Activated CD4-positive, alpha-beta memory T cell treated with anti-CD3 and anti-CD28 coated beads, Interleukin-2, amount 10 ng/mL, durations not matched to agents 7 days and 5 days (primary cell): ENCODE measurements at regions not wholly inside any gene's neighbourhood (a gene's known extent, or its start where the extent isn't known, plus 50 kb on each side); places are given as distances from the start of the nearest gene placed in this dataset.

ENCODE experiments used
- CTCF ChIA-PET: fragments of 350-600 bp; sonication (Branson Sonifier 250); formaldehyde crosslinking; loops from one replicate; lab custom pipeline; 2021; ENCODE audit warnings: antibody characterized with exemption, inconsistent platforms; lab: Charles Lee
- POLR2A ChIA-PET: fragments of 350-600 bp; sonication (Branson Sonifier 250); formaldehyde crosslinking; loops from one replicate; lab custom pipeline; 2021; ENCODE audit warnings: antibody characterized with exemption; lab: Charles Lee
- DNase-seq: peaks from one replicate; pipeline ENCODE4 v3.0.0-alpha.2; 2020
- H3K27ac Mint-ChIP-seq: one replicate; pipeline ENCODE4 v1.8.0; 2021; ENCODE audit warnings: mild to moderate bottlenecking, mixed read lengths
- H3K27me3 Mint-ChIP-seq: one replicate; pipeline ENCODE4 v1.8.0; 2021; ENCODE audit warnings: mixed read lengths
- H3K36me3 Mint-ChIP-seq: one replicate; pipeline ENCODE4 v1.8.0; 2021; ENCODE audit warnings: low read depth, mixed read lengths
- H3K4me1 Mint-ChIP-seq: one replicate; pipeline ENCODE4 v1.8.0; 2021; ENCODE audit warnings: mixed read lengths
- H3K4me3 Mint-ChIP-seq: one replicate; pipeline ENCODE4 v1.8.0; 2021; ENCODE audit warnings: mild to moderate bottlenecking, mixed read lengths
- H3K9me3 Mint-ChIP-seq: one replicate; pipeline ENCODE4 v1.8.0; 2021; ENCODE audit warnings: mixed read lengths

- H3K9me3 Mint-ChIP-seq = no peaks in the 10 kb centered on the region
- DNase-seq = no peak
- no peak overlapping the region for H3K27ac Mint-ChIP-seq
- ChIA-PET CTCF (no interaction called here), POLR2A (no interaction called here)
- peaks cover 7% of the 10 kb centered on the region for H3K27me3 Mint-ChIP-seq
- H3K36me3 Mint-ChIP-seq = no peaks in the 10 kb centered on the region
- H3K4me1 Mint-ChIP-seq = no peaks in the 10 kb centered on the region
- H3K4me3 Mint-ChIP-seq = no peak overlapping the region
Observed at GRCh38 chr11:71352226-71352625, 96.0 kb downstream of the DHCR7 start.

GRCh38 chr11:71349627-71350026 is 97.2 kb upstream of the SHANK2 start:
- H3K4me3 Mint-ChIP-seq = no peak overlapping the region
- H3K36me3 Mint-ChIP-seq = no peaks in the 10 kb centered on the region
- H3K9me3 Mint-ChIP-seq = no peaks in the 10 kb centered on the region
- peaks cover 7% of the 10 kb centered on the region for H3K27me3 Mint-ChIP-seq
- no peaks in the 10 kb centered on the region for H3K4me1 Mint-ChIP-seq
- ChIA-PET POLR2A (no interaction called here), CTCF (no interaction called here)
- no peak for DNase-seq
- H3K27ac Mint-ChIP-seq = no peak overlapping the region

GRCh38 chr11:71343828-71344400 is 91.5 kb upstream of the SHANK2 start:
- Mint-ChIP-seq H3K4me1 (no peaks in the 10 kb centered on the region), H3K4me3 (no peak overlapping the region), H3K36me3 (no peaks in the 10 kb centered on the region), H3K9me3 (no peaks in the 10 kb centered on the region), H3K27ac (no peak overlapping the region), H3K27me3 (peaks cover 6% of the 10 kb centered on the region)
- POLR2A ChIA-PET = no interaction called here
- CTCF ChIA-PET = no interaction called here
- DNase-seq = no peak

GRCh38 chr11:71342951-71343827 is 90.8 kb upstream of the SHANK2 start:
- peaks cover 1% of the 10 kb centered on the region for H3K27me3 Mint-ChIP-seq
- H3K27ac Mint-ChIP-seq = no peak overlapping the region
- no peaks in the 10 kb centered on the region for H3K9me3 Mint-ChIP-seq
- no peak for DNase-seq
- CTCF ChIA-PET = no interaction called here
- H3K4me1 Mint-ChIP-seq = no peaks in the 10 kb centered on the region
- POLR2A ChIA-PET = no interaction called here
- no peaks in the 10 kb centered on the region for H3K36me3 Mint-ChIP-seq
- H3K4me3 Mint-ChIP-seq = no peak overlapping the region

GRCh38 chr11:71342116-71342515 is 89.7 kb upstream of the SHANK2 start:
- H3K4me1 Mint-ChIP-seq = no peaks in the 10 kb centered on the region
- no peaks in the 10 kb centered on the region for H3K27me3 Mint-ChIP-seq
- no peak for DNase-seq
- H3K9me3 Mint-ChIP-seq = no peaks in the 10 kb centered on the region
- ChIA-PET POLR2A (no interaction called here), CTCF (no interaction called here)
- H3K36me3 Mint-ChIP-seq = no peaks in the 10 kb centered on the region
- H3K4me3 Mint-ChIP-seq = no peak overlapping the region
- no peak overlapping the region for H3K27ac Mint-ChIP-seq

- Mint-ChIP-seq H3K4me3 (no peak overlapping the region), H3K27me3 (no peaks in the 10 kb centered on the region), H3K36me3 (no peaks in the 10 kb centered on the region), H3K9me3 (no peaks in the 10 kb centered on the region), H3K4me1 (no peaks in the 10 kb centered on the region), H3K27ac (no peak overlapping the region)
- DNase-seq = no peak
- POLR2A ChIA-PET = no interaction called here
- CTCF ChIA-PET = no interaction called here
Observed at GRCh38 chr11:71341596-71341995, 89.2 kb upstream of the SHANK2 start.

- no peak for DNase-seq
- H3K4me3 Mint-ChIP-seq = no peak overlapping the region
- no peaks in the 10 kb centered on the region for H3K4me1 Mint-ChIP-seq
- H3K9me3 Mint-ChIP-seq = no peaks in the 10 kb centered on the region
- no peaks in the 10 kb centered on the region for H3K36me3 Mint-ChIP-seq
- ChIA-PET POLR2A (no interaction called here), CTCF (no interaction called here)
- no peak overlapping the region for H3K27ac Mint-ChIP-seq
- no peaks in the 10 kb centered on the region for H3K27me3 Mint-ChIP-seq
Observed at GRCh38 chr11:71341173-71341572, 88.8 kb upstream of the SHANK2 start.

- Mint-ChIP-seq H3K4me1 (no peaks in the 10 kb centered on the region), H3K9me3 (no peaks in the 10 kb centered on the region), H3K4me3 (no peak overlapping the region), H3K27ac (no peak overlapping the region), H3K36me3 (no peaks in the 10 kb centered on the region), H3K27me3 (no peaks in the 10 kb centered on the region)
- ChIA-PET POLR2A (no interaction called here), CTCF (no interaction called here)
- no peak for DNase-seq
Observed at GRCh38 chr11:71340086-71340606, 87.8 kb upstream of the SHANK2 start.

GRCh38 chr11:71339396-71339881 is 87.1 kb upstream of the SHANK2 start:
- Mint-ChIP-seq H3K36me3 (no peaks in the 10 kb centered on the region), H3K27me3 (no peaks in the 10 kb centered on the region), H3K4me3 (no peak overlapping the region), H3K4me1 (no peaks in the 10 kb centered on the region), H3K9me3 (no peaks in the 10 kb centered on the region), H3K27ac (no peak overlapping the region)
- DNase-seq = no peak
- POLR2A ChIA-PET = no interaction called here
- CTCF ChIA-PET = no interaction called here

- Mint-ChIP-seq H3K9me3 (peaks cover 1% of the 10 kb centered on the region), H3K4me3 (no peak overlapping the region), H3K4me1 (no peaks in the 10 kb centered on the region), H3K36me3 (no peaks in the 10 kb centered on the region), H3K27ac (no peak overlapping the region), H3K27me3 (no peaks in the 10 kb centered on the region)
- DNase-seq = no peak
- ChIA-PET POLR2A (no interaction called here), CTCF (no interaction called here)
Observed at GRCh38 chr11:71338801-71339395, 86.5 kb upstream of the SHANK2 start.

- Mint-ChIP-seq H3K27me3 (no peaks in the 10 kb centered on the region), H3K27ac (no peak overlapping the region), H3K4me1 (no peaks in the 10 kb centered on the region), H3K9me3 (peaks cover 11% of the 10 kb centered on the region), H3K36me3 (no peaks in the 10 kb centered on the region), H3K4me3 (no peak overlapping the region)
- ChIA-PET CTCF (no interaction called here), POLR2A (no interaction called here)
- no peak for DNase-seq
Observed at GRCh38 chr11:71336996-71337754, 84.8 kb upstream of the SHANK2 start.

- H3K27ac Mint-ChIP-seq = no peak overlapping the region
Observed at GRCh38 chr11:71336176-71336995, 84.0 kb upstream of the SHANK2 start.

More at GRCh38 chr11:71336176-71336995, 84.0 kb upstream of the SHANK2 start:
- H3K4me1 Mint-ChIP-seq = no peaks in the 10 kb centered on the region
- no peak overlapping the region for H3K4me3 Mint-ChIP-seq
- no peaks in the 10 kb centered on the region for H3K27me3 Mint-ChIP-seq
- ChIA-PET CTCF (no interaction called here), POLR2A (no interaction called here)
- H3K9me3 Mint-ChIP-seq = peaks cover 15% of the 10 kb centered on the region
- no peak for DNase-seq
- H3K36me3 Mint-ChIP-seq = no peaks in the 10 kb centered on the region
